A673 (cell line): ENCODE measurements at regions not wholly inside any gene's neighbourhood (a gene's known extent, or its start where the extent isn't known, plus 50 kb on each side); places are given as distances from the start of the nearest gene placed in this dataset.

Experiments used
- CTCF ChIP-seq: fragments of 300-800, 200-600 bp; sonication (generic); conservative IDR thresholded peaks from 2 replicates; pipeline ENCODE4 v1.5.1; 2017; ENCODE audit warnings: low read depth, mild to moderate bottlenecking, antibody characterized with exemption, low read length, moderate library complexity, mixed read lengths
- EZH2 ChIP-seq: fragments of 200-600 bp; sonication (generic); IDR thresholded peaks from 2 replicates; pipeline ENCODE4 v1.6.1; 2017; ENCODE audit warnings: borderline replicate concordance, low read depth, mild to moderate bottlenecking, mixed read lengths, antibody characterized with exemption, low read length; ENCODE audit not compliant: poor library complexity, severe bottlenecking

DNA sequence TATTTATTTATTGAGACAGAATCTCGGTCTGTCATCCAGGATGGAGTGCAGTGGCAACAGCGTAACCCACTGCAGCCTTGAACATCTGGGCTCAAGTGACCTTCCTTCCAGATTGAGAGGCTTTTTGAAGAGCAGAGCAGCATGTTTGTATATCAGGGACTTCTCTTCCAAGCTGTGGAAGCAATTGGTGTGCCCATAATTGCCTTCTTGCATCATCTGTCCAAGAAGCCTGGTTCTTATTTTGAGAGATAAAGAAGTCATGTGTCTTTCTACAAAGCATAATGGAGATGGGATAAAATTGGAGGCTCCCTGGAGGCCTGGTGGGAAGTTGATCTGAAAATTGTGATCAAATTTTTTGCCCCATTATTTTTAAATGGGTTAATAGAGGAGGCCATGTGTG, 183.8 kb upstream of the MCTP2 start:
- no peak for TF ChIP-seq EZH2
- no peak for TF ChIP-seq CTCF
